NCI-H2029 treated with DMSO at 0.1 percent for 48 hours (cell line): ENCODE measurements at regions not wholly inside any gene's neighbourhood (a gene's known extent, or its start where the extent isn't known, plus 50 kb on each side); places are given as distances from the start of the nearest gene placed in this dataset.
A peak's percentile ranks its signal among the peaks of the same experiment; 100 is the strongest.
"Not testable (repeated sequence)": the region's sequence is repeated elsewhere in the genome, so short reads cannot be mapped to it uniquely, and the experiment has no call there.

Experiments
- DNase-seq: peaks from one replicate; lab custom pipeline; 2025; lab: John Stamatoyannopoulos, UW

DNA sequence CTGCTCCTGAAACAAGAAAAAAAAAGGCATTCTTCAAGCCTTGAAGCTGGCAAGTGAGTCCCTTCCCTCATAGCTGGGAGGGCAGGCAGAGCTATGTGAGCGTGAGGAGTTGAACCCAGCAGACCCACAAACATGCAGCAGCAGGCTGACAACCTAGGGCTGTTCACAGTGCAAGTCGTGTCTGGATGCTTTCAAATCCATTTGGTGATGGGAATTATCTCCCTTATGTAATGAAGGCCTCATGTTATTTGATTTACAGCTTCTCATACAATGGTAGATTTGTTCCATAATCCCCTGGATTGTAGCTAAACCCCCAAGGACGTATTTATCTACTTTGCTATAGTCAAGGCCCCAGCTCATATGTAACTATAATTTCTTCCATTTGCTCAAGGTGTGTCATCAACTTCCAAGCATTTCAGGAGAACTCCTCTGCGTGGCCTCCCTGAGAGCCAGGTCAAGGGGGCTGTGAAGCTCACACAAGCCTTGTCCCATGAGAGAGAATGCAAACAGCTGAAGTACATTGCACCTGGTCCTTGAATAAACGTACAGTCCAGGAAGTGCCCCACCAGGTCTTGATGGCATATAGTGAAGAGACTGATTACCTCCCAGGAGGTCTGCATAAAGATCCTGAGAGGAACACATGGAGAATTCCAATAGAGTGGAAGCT, 124.8 kb upstream of the SLC1A3 start:
- DNase-seq, result no peak

DNA sequence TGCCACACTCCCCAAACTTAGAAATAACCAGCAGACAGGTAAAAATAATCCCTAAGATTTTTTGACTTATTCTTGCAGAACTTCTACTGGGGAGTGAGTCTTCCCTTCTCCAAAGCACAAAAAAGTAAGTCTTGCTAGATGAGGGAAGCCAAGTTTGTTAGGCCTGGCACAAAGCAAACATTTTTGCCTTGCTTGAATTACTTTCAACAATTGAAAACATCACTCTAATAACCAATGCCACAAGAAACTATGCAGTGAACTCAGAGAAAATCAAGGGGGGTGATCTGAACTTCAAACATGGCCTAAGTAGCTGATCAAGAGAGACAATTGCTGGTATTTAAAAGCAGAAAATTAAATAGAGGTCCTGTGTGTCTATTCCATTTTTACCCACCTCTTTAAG, 123.6 kb upstream of the SLC1A3 start:
- no peak for DNase-seq

DNA sequence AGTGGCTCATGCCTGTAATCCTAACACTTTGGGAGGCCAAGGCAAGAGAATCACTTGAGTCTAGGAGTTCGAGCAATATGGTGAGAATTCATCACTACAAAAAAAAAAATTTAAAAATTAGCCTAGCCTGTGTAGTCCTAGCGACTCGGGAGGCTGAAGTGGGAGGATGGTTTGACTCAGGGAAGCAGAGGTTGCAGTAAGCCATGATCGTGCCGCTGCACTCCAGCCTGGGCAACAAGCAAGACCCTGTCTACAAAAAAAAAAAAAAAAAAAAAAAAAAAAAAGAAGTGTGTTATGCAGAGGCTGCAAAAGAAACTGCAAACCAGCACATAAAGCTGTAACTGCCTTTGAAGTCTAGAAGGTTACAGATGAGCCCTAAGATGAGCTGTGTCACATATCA, 116.9 kb upstream of the SLC1A3 start:
- DNase-seq, result no peak

DNA sequence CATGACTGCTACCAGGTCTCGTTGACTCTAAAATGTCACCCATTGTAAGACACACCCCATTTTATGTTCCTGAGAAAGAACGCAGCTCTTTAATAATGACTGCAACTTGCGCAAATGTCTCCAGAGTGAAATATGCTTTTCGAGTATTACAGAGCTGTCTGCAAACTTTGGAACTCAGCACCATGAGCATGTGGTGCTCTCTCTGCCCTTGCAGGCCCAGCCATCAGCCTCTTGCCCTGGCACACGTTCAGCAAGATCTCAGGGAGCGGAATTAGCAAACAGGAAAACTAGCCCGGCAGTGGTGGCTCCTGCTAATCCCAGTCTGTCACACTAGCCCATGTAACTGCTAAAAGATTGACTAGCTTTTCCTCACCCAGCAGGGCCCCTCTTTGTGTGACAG, 114.5 kb upstream of the SLC1A3 start:
- no peak for DNase-seq

DNA sequence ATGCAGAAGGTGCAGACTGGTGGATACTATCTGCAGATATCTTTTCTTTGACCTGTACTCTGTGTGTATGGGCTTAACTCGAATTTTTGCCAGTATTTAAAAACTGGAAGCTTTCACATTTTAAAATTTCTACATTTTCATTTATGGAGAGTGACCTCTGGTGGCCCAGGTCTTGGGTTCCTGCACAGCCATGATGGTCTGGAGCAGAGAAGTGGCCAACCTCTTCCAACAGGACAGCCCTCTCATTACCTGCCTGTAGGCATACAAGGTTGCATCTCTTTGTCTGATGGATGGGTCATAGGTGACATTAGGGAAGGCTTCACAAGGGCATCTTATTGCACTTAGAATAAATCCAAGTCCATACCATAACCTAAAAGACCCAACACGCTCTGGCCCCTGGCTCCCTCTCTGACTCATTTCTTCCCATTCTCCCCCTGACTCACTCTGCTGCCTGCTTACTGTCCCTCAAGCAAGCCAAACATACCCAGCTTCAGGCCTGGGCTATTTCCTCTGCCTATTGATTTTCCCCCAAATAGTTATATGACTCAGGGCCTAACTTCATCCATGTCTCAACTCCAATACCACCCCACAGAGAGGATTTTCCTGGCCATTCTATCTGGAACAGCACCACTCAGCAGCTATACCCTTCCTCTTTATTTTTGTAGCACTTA, 113.3 kb upstream of the SLC1A3 start:
- DNase-seq, result no peak

DNA sequence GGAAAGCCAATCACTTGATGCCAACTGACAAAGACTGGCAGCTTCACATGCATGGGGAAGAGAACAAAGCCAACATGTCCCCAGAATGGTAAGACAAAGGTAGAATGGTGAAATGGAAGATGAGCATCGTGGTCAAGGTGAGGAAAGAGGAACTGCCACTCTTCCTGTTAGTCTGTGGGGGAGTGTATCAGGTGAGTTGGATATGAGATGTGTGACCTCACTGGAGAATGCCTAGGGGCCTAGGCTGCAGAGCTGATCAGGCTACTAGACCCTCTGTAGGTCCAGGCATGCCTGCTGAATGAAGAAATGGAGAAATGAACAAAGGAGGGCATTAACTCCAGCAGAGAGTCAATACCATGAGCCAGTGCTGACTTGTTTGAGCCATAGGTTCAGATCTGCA, 112.4 kb upstream of the SLC1A3 start:
- DNase-seq, result no peak

DNA sequence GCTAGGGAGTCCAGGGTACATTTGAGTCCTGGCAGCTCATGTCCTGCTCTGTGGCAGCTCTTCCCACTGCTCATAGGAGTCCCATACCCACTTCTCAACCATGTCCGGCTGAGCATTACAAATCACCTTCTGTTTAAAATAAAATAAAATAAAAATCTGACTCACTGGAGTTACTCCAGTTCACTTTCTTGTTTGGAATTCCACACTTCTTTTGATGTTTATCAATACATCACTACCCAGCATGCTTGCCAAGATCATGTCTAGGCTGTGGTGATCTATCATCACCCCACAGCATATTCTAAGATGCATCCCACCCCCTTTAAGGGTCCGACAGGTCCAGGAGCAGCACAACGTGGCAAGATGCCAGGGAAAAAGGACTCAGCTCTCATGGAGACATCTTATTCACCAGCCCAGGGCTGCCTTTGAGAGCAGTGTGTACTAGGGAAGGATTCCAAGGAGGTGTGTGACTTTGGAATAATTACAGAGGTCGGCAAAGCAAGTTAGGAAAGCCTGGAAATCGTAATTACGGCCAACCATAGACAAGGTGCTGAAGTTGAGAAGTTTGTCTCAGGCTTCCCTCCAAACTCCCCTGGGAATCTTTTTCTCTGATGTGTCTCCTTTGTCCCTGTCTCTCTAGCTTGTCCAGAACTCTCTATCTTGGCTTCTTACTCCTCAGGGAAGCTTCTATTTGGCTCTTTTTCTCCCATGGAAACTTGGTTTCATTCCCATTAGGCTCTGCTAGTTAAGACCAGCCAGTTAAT, 111.4 kb upstream of the SLC1A3 start:
- no peak for DNase-seq

DNA sequence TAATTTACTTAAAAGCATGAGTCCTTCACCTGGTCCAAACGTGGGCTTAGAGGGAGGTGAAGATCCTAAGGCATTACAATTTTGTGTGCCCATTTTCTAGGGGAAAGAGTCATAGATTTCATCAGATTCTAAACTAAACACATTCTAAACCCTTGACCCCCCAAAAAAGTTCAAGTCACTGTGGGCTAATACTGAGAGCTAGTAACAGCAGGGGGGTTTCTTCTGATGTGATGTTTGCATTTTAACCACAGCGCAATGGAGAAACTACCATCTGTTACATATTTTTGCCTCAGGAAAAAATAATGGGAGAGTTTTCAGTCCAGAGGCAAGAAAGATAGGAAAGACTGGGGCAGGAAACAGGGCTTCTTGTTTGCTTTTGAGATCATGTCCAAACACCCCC, 110.8 kb upstream of the SLC1A3 start:
- DNase-seq, result no peak

DNA sequence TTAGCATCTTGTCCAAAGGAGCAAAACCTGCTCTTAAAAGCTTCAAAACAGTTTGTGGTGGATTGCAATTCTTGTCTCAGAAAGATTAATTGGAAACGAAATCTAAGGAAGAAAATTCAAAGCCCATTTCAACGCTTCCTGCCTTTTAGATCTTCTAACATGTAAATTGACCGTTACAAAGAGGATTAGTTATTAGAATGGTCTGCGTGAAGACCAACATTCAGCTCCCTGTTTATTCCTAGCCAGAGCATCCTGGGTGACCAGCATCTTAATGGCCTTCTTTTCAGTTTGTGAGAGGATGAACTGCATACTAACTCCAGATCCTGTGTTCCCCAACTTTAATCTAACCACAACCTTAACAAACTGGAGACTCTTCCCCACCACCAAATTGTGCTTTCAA, 109.9 kb upstream of the SLC1A3 start:
- no peak for DNase-seq

DNA sequence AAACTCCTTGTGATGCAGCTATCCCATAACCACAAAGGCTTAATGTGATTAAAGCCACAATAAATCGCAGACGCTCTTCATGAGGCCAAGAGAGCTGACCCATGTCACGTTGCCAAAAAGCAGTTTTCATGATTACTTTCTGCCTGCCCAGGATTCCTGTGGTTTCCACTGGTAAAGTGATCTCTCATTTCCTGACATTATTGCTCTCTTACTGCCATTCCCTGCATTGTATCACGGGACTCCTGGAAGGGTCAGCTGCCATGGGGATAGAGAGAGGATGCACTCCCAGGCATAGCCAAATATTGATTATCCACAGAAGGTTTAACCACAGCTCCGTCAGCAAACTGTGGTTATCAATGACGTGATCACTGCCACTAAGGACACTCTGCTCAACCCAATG, 103.8 kb upstream of the SLC1A3 start:
- DNase-seq, result peak; percentile 20

DNA sequence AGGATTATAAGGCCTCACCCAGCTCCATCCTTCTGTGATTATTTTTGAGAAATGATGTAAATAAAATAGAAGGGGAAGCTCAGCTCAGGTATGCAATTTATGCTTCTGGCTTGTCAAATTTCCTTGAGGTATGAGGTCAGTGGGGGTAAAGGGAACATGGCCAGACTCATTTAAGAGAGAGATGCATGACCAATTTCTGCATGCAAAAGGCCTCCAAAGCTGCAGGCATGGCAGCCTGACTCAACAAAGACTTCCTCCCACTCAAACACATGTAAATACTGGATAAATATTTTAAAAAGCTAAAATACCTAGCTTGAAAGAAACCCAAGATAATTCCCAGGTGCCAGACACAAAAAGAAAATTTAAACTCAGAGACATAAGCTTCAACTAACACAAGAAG, 101.4 kb upstream of the SLC1A3 start:
- DNase-seq, result no peak

DNA sequence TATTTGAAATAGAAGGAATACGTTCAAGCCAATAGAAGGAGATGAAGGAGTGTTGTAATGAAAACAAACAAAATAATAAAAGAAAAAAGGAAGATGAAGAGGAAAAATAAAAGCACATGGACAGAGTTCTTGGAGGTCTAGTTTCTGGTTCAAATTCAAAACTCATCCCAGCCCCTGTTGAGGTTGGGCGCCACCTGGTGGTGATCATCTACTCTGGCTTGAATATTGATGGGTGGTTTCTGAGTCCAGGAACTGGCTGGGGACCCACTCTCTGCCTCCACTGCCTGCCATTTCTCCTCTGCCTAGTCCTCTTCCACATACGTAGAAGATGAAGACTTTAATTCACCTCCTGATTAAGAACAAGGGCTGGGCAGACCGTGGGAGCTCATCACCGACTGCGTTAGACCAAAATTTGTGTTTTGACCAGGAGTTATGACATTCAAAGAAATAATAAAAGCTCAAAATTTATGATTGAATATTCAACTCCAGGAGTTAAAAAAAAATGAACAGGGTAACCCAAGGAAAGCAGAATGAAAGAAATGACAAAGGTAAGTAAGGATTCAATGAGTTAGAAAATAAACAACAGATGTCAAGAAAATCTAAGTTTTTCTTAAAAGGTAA, 99.0 kb upstream of the SLC1A3 start:
- DNase-seq, result peak; percentile 28

DNA sequence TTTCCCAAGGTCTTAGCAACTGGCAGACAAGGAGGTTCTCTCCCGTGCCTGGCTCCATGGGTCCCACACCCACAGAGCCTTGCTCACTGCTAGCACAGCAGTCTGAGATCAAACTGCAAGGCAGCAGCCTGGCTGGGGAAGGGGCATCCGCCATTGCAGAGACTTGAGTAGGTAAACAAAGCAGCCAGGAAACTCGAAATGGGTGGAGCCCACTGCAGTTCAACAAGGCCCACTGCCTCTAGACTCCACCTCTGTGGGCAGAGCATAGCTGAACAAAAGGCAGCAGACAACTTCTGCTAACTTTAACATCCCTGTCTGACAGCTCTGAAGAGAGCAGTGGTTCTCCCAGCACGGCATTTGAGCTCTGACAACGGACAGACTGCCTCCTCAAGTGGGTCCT, 98.1 kb upstream of the SLC1A3 start:
- not testable (repeated sequence) for DNase-seq

DNA sequence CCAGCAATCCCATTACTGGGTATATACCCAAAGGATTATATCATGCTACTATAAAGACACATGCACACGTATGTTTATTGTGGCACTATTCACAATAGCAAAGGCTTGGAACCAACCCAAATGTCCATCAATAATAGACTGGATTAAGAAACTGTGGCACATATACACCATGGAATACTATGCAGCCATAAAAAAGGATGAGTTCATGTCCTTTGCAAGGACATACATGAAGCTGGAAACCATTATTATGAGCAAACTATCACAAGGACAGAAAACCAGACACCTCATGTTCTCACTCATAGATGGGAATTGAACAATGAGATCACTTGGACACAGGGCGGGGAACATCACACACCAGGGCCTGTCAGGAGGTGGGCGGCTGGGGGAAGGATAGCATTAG, 92.8 kb upstream of the SLC1A3 start:
- DNase-seq, result not testable (repeated sequence)

DNA sequence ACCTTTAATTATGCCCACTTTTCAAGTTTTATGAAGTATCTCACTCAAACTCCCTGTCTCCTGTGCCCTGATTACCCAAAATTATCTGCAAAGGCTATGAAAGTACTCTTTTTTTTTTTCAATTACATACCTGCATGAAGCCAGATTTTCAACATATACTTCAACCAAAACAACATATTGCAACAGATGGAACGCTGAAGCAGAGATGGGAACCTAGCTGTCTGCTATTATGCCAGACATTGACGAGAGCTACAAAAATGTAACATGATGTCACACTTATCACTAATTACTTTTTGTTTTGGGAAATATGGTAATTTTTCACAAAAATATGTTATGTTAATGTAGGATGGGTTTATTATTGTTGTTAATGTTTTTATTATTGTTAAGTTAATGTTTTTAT, 86.5 kb upstream of the SLC1A3 start:
- no peak for DNase-seq

DNA sequence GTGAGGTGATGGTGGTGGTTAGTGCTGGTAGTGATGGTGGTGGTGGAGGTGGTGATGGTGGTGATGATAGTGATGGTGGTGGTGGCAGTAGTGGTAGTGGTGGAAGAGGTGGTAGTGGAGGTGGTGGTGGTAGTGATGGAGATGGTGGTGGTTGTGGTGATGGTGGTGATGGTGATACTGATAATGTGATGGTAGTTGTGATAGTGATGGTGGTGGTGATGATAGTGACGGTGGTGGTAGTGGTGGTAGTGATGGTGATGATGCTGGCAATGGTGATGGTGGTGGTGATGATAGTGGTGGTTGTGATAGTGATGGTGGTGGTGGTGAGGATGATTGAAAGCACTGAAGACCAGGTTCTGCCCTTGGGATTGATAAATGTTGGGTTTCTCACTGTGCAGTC, 85.2 kb upstream of the SLC1A3 start:
- no peak for DNase-seq

DNA sequence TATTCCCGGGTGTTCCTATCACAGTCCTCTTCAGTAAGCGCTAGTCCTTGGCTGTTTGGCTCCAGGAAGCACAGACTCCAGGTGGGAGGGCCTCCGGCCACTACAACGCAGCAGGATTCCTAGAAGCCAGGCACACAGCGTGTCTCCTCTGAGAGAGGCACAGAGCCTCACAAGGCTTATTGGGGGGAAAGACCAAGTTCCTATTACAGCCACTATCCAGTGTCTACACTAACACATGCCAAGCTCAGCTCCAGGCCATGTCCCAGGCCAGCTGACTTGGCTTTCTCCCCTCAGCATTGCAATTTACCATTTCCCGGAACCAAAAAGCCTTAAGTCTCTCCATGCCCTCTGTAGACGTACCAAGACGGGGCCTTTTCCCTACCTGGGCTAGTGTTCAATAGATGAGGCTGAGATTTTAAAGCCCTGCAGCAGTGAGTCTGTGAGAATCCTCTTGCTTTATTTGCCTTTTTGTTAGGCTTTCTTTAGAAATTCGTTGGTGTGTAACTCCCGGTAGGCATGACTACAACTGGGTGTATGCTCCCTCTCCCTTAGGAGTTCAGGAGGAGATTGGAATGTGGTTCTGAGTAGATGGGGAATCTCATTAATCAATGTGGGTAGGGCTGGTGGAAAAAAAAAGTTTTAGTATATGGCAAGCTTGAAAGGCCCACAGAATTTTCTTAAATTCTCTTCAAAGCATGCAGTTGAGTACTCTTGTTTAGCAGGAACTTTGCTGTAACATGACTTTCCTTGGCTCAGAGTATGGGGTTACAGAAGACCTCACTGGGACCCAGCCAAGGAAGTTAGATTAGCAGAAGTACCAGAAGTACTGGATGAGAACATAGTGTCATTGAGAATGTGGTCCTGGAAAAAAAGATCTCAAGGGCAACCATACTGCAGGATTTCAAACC, 84.3 kb upstream of the SLC1A3 start:
- no peak for DNase-seq

DNA sequence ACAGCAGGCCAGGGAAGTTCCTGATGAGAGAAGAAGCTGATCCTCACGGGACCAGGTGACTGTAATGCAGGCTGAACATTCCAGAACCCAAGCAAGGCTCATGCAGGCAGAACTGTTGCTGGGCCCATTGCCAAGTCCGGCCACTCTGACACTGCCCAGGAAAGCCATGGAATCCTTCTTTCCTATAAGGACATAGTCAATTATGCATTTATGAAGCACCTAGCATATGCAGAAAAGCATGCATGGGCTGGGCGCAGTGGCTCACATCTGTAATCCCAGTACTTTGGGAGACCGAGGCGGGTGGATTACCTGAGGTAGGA, 83.7 kb upstream of the SLC1A3 start:
- no peak for DNase-seq

DNA sequence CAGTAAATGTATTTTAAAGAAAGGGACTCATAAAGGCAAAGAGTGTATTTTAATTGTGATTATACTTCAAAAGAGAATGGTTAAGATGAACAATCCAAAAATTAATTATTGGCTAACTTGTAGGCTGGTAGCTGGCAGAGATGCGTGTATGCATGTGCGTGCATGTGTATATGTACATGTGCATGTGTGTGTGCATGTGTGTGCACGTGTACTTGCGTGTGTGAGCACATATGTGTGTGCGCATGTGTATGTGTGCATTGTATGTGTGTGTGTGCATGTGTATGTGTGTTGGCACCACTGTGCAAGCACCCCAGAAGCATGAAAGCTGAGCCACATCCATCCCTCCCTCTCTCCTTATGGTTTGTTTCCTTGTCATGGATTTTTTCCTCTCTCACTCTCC, 83.0 kb upstream of the SLC1A3 start:
- no peak for DNase-seq

DNA sequence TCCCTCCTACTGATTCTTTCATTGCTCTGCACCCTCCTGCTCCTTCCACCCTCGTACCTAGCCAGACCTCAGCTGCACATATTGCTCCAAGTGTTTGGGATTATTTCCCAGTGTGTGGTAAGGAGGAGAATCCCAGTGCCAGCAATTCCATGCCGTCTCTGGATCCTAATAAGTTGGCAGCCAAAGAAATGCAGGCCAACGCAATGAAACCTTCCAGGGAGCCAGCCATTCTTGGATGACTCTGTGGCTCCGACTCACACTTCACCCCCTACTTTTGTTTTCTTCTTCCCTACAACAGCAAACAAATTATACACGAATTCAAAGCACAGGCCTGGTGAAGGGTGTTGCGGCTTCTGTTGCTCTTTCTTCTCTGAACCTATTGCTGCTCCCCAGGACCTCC, 82.5 kb upstream of the SLC1A3 start:
- DNase-seq, result no peak

DNA sequence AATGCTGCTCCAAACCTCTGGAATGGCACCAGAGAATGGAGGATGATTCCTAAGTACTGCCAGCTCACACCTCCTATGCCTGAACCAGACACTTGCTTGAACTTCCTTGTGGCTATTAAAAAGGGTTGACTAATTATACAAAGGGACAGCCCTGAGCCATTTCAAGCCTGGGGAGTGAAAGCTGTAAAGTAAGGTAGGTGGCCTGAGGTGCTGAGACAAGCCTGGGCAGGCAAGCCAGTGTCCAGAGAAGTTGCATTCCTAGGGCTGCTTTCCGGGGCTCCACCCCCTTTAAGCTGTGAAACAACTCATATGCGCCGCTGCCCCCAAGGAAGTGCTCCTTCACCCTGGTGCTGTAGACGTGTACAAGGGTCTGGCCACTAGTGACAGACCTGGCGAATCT, 79.9 kb upstream of the SLC1A3 start:
- no peak for DNase-seq

DNA sequence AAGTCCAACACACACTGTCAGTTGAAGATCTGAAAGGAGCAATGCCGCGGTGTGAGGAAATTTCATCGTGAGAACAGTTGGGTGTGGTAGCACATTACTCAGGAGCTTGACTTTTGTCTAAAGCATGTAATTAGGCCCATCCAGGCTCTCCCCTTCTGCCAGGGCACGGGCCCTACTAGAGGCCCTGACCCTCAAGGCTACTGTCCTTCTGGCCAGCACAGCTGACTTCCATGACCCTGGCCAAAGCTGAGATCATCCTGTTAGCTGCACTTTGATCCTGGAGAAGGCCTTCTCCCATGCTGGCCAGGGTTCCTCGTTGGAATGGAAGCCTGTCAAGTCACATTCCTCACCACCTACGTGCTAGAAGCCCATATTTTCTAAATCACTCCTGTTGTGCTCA, 77.8 kb upstream of the SLC1A3 start:
- DNase-seq, result no peak
